H9 (cell line): ENCODE measurements at regions not wholly inside any gene's neighbourhood (a gene's known extent, or its start where the extent isn't known, plus 50 kb on each side); places are given as distances from the start of the nearest gene placed in this dataset.

Experiments used
- DNase-seq: peaks from one replicate; pipeline ENCODE4 v3.0.0-alpha.2; 2017
- H2AFZ ChIP-seq: one replicate; pipeline ENCODE4 v1.6.1; 2013; ENCODE audit warnings: mild to moderate bottlenecking, low read length, control low read depth, moderate library complexity
- H2AK5ac ChIP-seq: 2 replicates; pipeline ENCODE4 v1.6.1; 2013; ENCODE audit warnings: low read length, control low read depth, mixed read lengths; ENCODE audit not compliant: insufficient read length
- H2BK120ac ChIP-seq: one replicate; pipeline ENCODE4 v1.6.1; 2013; ENCODE audit warnings: low read depth, mild to moderate bottlenecking, low read length, control low read depth, inconsistent platforms; ENCODE audit not compliant: poor library complexity, severe bottlenecking
- H2BK12ac ChIP-seq: 2 replicates; pipeline ENCODE4 v1.6.1; 2013; ENCODE audit warnings: low read length, control low read depth, mixed read lengths, low read depth; ENCODE audit not compliant: insufficient read length
- H2BK15ac ChIP-seq: 2 replicates; pipeline ENCODE4 v1.6.1; 2013; ENCODE audit warnings: low read depth, low read length, control low read depth
- H2BK20ac ChIP-seq: one replicate; pipeline ENCODE4 v1.6.1; 2013; ENCODE audit warnings: low read depth, mild to moderate bottlenecking, low read length, control low read depth, inconsistent platforms; ENCODE audit not compliant: poor library complexity, severe bottlenecking
- H2BK5ac ChIP-seq: 2 replicates; pipeline ENCODE4 v1.6.1; 2013; ENCODE audit warnings: low read length, control low read depth, mixed read lengths; ENCODE audit not compliant: insufficient read length
- H3K14ac ChIP-seq: 2 replicates; pipeline ENCODE4 v1.6.1; 2013; ENCODE audit warnings: low read length, control low read depth; ENCODE audit not compliant: insufficient read depth
- H3K18ac ChIP-seq: 2 replicates; pipeline ENCODE4 v1.6.1; 2013; ENCODE audit warnings: low read depth, mild to moderate bottlenecking, mixed read lengths, low read length, control low read depth; ENCODE audit not compliant: insufficient read length
- H3K23ac ChIP-seq: 2 replicates; pipeline ENCODE4 v1.6.1; 2013; ENCODE audit warnings: low read length, control low read depth, mixed read lengths, low read depth; ENCODE audit not compliant: insufficient read length
- H3K23me2 ChIP-seq: 2 replicates; pipeline ENCODE4 v1.6.1; 2013; ENCODE audit warnings: low read depth, mild to moderate bottlenecking, mixed read lengths, low read length, control low read depth; ENCODE audit not compliant: insufficient read length, poor library complexity, severe bottlenecking
- H3K27ac ChIP-seq: 2 replicates; pipeline ENCODE4 v1.5.1; 2013; ENCODE audit warnings: low read length, control low read depth, mixed read lengths, low read depth; ENCODE audit not compliant: insufficient read length
- H3K27me3 ChIP-seq: 2 replicates; pipeline ENCODE4 v1.6.1; 2013; ENCODE audit warnings: low read length, control low read depth, inconsistent platforms; ENCODE audit not compliant: insufficient read depth
- H3K4ac ChIP-seq: 2 replicates; pipeline ENCODE4 v1.6.1; 2013; ENCODE audit warnings: low read depth, mild to moderate bottlenecking, control low read depth, inconsistent platforms, low read length, moderate library complexity
- H3K4me1 ChIP-seq: 2 replicates; pipeline ENCODE4 v1.6.1; 2013; ENCODE audit warnings: low read length, control low read depth, inconsistent platforms; ENCODE audit not compliant: insufficient read depth
- H3K4me2 ChIP-seq: 2 replicates; pipeline ENCODE4 v1.6.1; 2013; ENCODE audit warnings: low read length, control low read depth, mixed read lengths; ENCODE audit not compliant: insufficient read length, insufficient read depth
- H3K56ac ChIP-seq: 2 replicates; pipeline ENCODE4 v1.6.1; 2013; ENCODE audit warnings: low read depth, mild to moderate bottlenecking, mixed read lengths, low read length, control low read depth; ENCODE audit not compliant: insufficient read length
- H3K79me1 ChIP-seq: 2 replicates; pipeline ENCODE4 v1.6.1; 2013; ENCODE audit warnings: low read depth, mild to moderate bottlenecking, moderate library complexity, low read length, control low read depth, inconsistent platforms; ENCODE audit not compliant: insufficient read depth, poor library complexity, severe bottlenecking
- H3K79me2 ChIP-seq: 2 replicates; pipeline ENCODE4 v1.6.1; 2013; ENCODE audit warnings: low read length, control low read depth, inconsistent platforms; ENCODE audit not compliant: insufficient read depth
- H3K9ac ChIP-seq: 2 replicates; pipeline ENCODE4 v1.6.1; 2013; ENCODE audit warnings: low read length, control low read depth, mixed read lengths; ENCODE audit not compliant: insufficient read length; ENCODE audit errors: extremely low read depth
- H3K9me3 ChIP-seq: one replicate; pipeline ENCODE4 v1.6.1; 2013; ENCODE audit warnings: low read depth, low read length, inconsistent platforms; ENCODE audit not compliant: control insufficient read depth
- H3T11ph ChIP-seq: one replicate; pipeline ENCODE4 v1.6.1; 2013; ENCODE audit warnings: mild to moderate bottlenecking, low read length, control low read depth, inconsistent platforms
- H4K20me1 ChIP-seq: one replicate; pipeline ENCODE4 v1.6.1; 2013; ENCODE audit not compliant: control insufficient read depth, insufficient read length, insufficient read depth
- H4K5ac ChIP-seq: 2 replicates; pipeline ENCODE4 v1.6.1; 2013; ENCODE audit warnings: low read depth, mild to moderate bottlenecking, mixed read lengths, low read length, control low read depth; ENCODE audit not compliant: insufficient read length
- H4K8ac ChIP-seq: replicated peaks from 2 replicates; pipeline ENCODE4 v1.6.1; 2013; ENCODE audit warnings: low read length, control low read depth, mixed read lengths, low read depth; ENCODE audit not compliant: insufficient read length
- H4K91ac ChIP-seq: 2 replicates; pipeline ENCODE4 v1.6.1; 2013; ENCODE audit warnings: low read depth, mild to moderate bottlenecking, moderate library complexity, mixed read lengths, low read length, control low read depth; ENCODE audit not compliant: insufficient read length
- H3K27ac Mint-ChIP-seq, 3 experiments: 2 replicates in 2 of 3; 3 replicates in 1 of 3; pipeline ENCODE4 v1.8.0; 2020 to 2021; ENCODE audit warnings: mixed read lengths in 3 of 3, mild to moderate bottlenecking in 1 of 3, moderate library complexity in 1 of 3
- H3K27me3 Mint-ChIP-seq: 2 replicates; pipeline ENCODE4 v1.8.0; 2021; ENCODE audit warnings: low read depth, mild to moderate bottlenecking, moderate library complexity, mixed read lengths
- H3K36me3 Mint-ChIP-seq, 3 experiments: 2 replicates in 2 of 3; 3 replicates in 1 of 3; pipeline ENCODE4 v1.8.0; 2020 to 2021; ENCODE audit warnings: low read depth in 3 of 3, mixed read lengths in 3 of 3; ENCODE audit not compliant: insufficient read depth in 1 of 3
- H3K4me1 Mint-ChIP-seq, 2 experiments: 2 replicates each; pipeline ENCODE4 v1.8.0; 2020; ENCODE audit warnings: mixed read lengths in 2 of 2
- H3K4me3 Mint-ChIP-seq, 2 experiments: 2 replicates in 1 of 2; 3 replicates in 1 of 2; pipeline ENCODE4 v1.8.0; 2020 to 2021; ENCODE audit warnings: mild to moderate bottlenecking in 2 of 2, mixed read lengths in 2 of 2, moderate library complexity in 1 of 2
- H3K9me3 Mint-ChIP-seq, 2 experiments: 2 replicates in 1 of 2; 3 replicates in 1 of 2; pipeline ENCODE4 v1.8.0; 2020; ENCODE audit warnings: mild to moderate bottlenecking in 2 of 2, mixed read lengths in 2 of 2, moderate library complexity in 1 of 2
- WGBS: extraction: QIAGEN DNeasy Blood & Tissue Kit; methylation state at CpG from one replicate; pipeline ENCODE4 v1.1.7; 2013; ENCODE audit warnings: missing lambda C conversion rate, low lambda C conversion rate, mixed read lengths; ENCODE audit not compliant: insufficient read length; ENCODE audit errors: extremely low coverage; 5-methylcytosine and 5-hydroxymethylcytosine counted together
- TF ChIP-seq, protein P1 (sequence below): fragments of 200-600 bp; sonication (generic); conservative IDR thresholded peaks from 3 replicates; pipeline ENCODE4 v1.8.0; 2021; ENCODE audit warnings: antibody characterized with exemption, mild to moderate bottlenecking

- H3K4me1 Mint-ChIP-seq = peaks cover 3 to 6% of the 10 kb centered on the region in 2 experiments; a peak in 3 of 4 replicates
- Histone ChIP-seq H3K27ac (no peak overlapping the region), H2BK5ac (no peak overlapping the region), H3T11ph (no peak overlapping the region), H3K9ac (no peak overlapping the region), H3K4ac (no peak overlapping the region), H3K27me3 (no peaks in the 10 kb centered on the region), H2AK5ac (no peak overlapping the region), H3K4me1 (no peaks in the 10 kb centered on the region), H2BK15ac (no peak overlapping the region), H3K56ac (no peak overlapping the region), H4K91ac (no peak overlapping the region), H2BK12ac (no peak overlapping the region), H3K79me1 (no peaks in the 10 kb centered on the region), H2BK20ac (no peak overlapping the region), H3K14ac (no peak overlapping the region), H3K9me3 (no peaks in the 10 kb centered on the region), H3K23ac (no peak overlapping the region), H4K5ac (no peak overlapping the region), H3K18ac (no peak overlapping the region), H4K20me1 (no peaks in the 10 kb centered on the region), H3K79me2 (no peaks in the 10 kb centered on the region), H3K23me2 (no peaks in the 10 kb centered on the region), H4K8ac (no peak overlapping the region), H2AFZ (no peak overlapping the region), H3K4me2 (no peak overlapping the region), H2BK120ac (no peak overlapping the region)
- no peaks in the 10 kb centered on the region; a peak in 1 of 7 replicates for H3K36me3 Mint-ChIP-seq
- TF ChIP-seq, protein P1, sequence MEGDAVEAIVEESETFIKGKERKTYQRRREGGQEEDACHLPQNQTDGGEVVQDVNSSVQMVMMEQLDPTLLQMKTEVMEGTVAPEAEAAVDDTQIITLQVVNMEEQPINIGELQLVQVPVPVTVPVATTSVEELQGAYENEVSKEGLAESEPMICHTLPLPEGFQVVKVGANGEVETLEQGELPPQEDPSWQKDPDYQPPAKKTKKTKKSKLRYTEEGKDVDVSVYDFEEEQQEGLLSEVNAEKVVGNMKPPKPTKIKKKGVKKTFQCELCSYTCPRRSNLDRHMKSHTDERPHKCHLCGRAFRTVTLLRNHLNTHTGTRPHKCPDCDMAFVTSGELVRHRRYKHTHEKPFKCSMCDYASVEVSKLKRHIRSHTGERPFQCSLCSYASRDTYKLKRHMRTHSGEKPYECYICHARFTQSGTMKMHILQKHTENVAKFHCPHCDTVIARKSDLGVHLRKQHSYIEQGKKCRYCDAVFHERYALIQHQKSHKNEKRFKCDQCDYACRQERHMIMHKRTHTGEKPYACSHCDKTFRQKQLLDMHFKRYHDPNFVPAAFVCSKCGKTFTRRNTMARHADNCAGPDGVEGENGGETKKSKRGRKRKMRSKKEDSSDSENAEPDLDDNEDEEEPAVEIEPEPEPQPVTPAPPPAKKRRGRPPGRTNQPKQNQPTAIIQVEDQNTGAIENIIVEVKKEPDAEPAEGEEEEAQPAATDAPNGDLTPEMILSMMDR = no peak
- H3K4me3 Mint-ChIP-seq = no peak overlapping the region
- no CpG with 5 or more reads among the region's 2 CpGs for WGBS
- no peaks in the 10 kb centered on the region; a peak in 1 of 5 replicates for H3K9me3 Mint-ChIP-seq
- DNase-seq = no peak
- no peaks in the 10 kb centered on the region for H3K27me3 Mint-ChIP-seq
- no peak overlapping the region for H3K27ac Mint-ChIP-seq
Observed at GRCh38 chr2:221693365-221693764, 121.3 kb upstream of the EPHA4 start.
